ENCODE measurements at regions not wholly inside any gene's neighbourhood (a gene's known extent, or its start where the extent isn't known, plus 50 kb on each side); places are given as distances from the start of the nearest gene placed in this dataset.

- no peaks in the 10 kb centered on the region for H3K27me3 ChIP-seq
- no peak overlapping the region for H3K27ac ChIP-seq
- no peak for DNase-seq
- no peaks in the 10 kb centered on the region for H3K4me1 ChIP-seq
- TF ChIP-seq, protein P1, sequence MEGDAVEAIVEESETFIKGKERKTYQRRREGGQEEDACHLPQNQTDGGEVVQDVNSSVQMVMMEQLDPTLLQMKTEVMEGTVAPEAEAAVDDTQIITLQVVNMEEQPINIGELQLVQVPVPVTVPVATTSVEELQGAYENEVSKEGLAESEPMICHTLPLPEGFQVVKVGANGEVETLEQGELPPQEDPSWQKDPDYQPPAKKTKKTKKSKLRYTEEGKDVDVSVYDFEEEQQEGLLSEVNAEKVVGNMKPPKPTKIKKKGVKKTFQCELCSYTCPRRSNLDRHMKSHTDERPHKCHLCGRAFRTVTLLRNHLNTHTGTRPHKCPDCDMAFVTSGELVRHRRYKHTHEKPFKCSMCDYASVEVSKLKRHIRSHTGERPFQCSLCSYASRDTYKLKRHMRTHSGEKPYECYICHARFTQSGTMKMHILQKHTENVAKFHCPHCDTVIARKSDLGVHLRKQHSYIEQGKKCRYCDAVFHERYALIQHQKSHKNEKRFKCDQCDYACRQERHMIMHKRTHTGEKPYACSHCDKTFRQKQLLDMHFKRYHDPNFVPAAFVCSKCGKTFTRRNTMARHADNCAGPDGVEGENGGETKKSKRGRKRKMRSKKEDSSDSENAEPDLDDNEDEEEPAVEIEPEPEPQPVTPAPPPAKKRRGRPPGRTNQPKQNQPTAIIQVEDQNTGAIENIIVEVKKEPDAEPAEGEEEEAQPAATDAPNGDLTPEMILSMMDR (IDR thresholded peaks at IDR 0.05), result no peak
- no peak overlapping the region for H3K9ac ChIP-seq (ENCODE audit: low read depth in 2 of 2, low read length in 2 of 2)
- H3K36me3 ChIP-seq, result no peaks in the 10 kb centered on the region
- intact Hi-C loops (cut with DNase I), result no loop called here
- H3K4me3 ChIP-seq, result no peak overlapping the region
- no peaks in the 10 kb centered on the region for H3K9me3 ChIP-seq
These were observed 307.1 kb downstream of the VPS13C start for GRCh38 chr15:61753018-61753710.

DNA sequence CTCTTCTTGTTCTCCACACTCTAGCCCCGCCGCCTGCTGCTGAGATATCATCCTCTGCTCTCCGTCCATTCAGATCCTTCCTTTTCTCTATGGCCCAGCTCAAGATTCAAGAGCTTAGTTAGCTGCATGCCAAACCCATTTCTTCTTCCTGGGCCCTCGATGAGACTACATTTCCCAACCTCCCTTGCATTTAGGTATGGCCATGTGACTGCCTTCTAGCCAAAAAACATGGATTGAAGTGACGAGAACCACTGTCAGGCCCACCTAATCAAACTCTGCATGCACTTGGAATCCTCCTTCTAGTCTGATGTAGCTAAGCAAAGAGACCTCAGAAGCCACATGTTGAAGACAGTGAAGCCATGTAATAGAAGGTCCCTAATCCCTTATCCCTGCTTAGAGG lies 308.2 kb downstream of the VPS13C start:
- no peak for DNase-seq
- no peak overlapping the region for H3K27ac ChIP-seq
- no peaks in the 10 kb centered on the region for H3K4me1 ChIP-seq
- intact Hi-C loops (cut with DNase I), result no loop called here
- no peak overlapping the region for H3K4me3 ChIP-seq
- H3K9me3 ChIP-seq, result no peaks in the 10 kb centered on the region
- no peaks in the 10 kb centered on the region for H3K27me3 ChIP-seq
- H3K36me3 ChIP-seq, result no peaks in the 10 kb centered on the region
- H3K9ac ChIP-seq (ENCODE audit: low read depth in 2 of 2, low read length in 2 of 2), result no peak overlapping the region
- TF ChIP-seq, protein P1 (IDR thresholded peaks at IDR 0.05), result no peak

DNA sequence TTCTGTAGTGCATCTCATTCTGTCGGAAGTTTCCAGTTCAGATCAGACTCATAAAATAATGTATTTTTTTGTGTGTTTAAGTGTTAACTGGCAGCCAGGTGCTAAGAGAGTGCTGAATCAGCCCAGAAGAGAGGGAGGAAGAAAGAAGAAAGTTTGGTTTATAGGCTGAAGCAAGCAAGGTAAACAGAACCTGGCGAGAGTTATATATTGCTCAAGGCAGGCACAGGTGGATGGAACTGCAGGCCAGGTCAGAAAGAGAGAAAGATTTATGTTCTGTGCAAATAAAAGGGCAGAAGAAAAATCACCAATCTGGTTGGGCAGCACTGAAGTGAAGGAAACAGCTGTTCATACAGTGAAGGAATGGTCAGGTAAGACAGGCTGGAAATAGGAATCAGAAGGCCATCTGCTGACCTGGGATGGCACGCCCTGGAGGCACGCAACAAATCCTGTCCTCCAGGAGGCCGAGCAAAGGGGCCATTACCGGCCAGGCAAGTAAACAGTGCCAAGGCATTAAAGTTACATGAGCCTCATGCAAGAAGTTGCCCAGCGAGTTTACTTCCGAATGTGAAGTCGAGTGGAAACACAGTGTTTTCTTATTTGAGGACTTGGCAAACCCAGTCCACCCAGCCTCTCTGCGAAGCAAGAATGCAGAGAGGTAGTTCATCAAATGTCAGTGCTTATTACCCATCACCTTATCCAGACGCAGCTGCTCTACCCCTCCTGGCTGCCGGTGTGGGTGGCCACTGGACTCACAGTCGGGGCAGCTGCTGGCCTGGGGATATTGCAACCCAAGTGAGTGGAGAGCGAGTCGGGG lies 309.8 kb downstream of the VPS13C start:
- H3K27ac ChIP-seq, result peak overlapping the region; percentile 8
- H3K36me3 ChIP-seq, result no peaks in the 10 kb centered on the region
- intact Hi-C loops (cut with DNase I), result no loop called here

DNA sequence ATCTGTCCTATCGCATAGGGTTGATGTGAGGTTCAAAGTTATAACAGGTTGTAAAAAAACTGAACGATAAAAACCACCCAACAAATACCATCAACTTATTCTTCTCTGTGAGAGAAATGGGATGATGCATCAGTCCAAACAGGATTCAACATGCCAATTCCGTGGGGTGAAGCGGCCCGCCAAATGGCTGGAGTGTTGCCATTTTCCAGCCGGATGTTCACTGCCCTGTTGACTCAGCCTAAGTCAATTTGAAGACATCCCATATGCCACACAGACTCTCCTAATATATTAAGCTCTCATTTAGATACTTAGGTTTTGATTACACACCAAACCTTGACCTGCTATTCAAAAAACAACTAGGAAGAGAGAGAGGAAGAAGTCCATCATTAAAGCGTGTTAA lies 311.1 kb downstream of the VPS13C start:
- H3K9me3 ChIP-seq, result no peaks in the 10 kb centered on the region
- H3K27me3 ChIP-seq, result no peaks in the 10 kb centered on the region
- no peak overlapping the region for H3K4me3 ChIP-seq
- no peak overlapping the region for H3K27ac ChIP-seq
- intact Hi-C loops (cut with DNase I), result no loop called here
- H3K4me1 ChIP-seq, result no peaks in the 10 kb centered on the region
- peak; percentile 22 for DNase-seq
- TF ChIP-seq, protein P1 (IDR thresholded peaks at IDR 0.05), result no peak
- H3K9ac ChIP-seq (ENCODE audit: low read depth in 2 of 2, low read length in 2 of 2), result no peak overlapping the region
- H3K36me3 ChIP-seq, result no peaks in the 10 kb centered on the region

More for the DNA sequence above, 309.8 kb downstream of the VPS13C start:
- TF ChIP-seq, protein P1 (IDR thresholded peaks at IDR 0.05), result no peak
- H3K27me3 ChIP-seq, result no peaks in the 10 kb centered on the region
- H3K4me1 ChIP-seq, result no peaks in the 10 kb centered on the region
- H3K9me3 ChIP-seq, result no peaks in the 10 kb centered on the region
- H3K9ac ChIP-seq (ENCODE audit: low read depth in 2 of 2, low read length in 2 of 2), result no peak overlapping the region
- peak; percentile 72 for DNase-seq
- no peak overlapping the region for H3K4me3 ChIP-seq

- H3K27ac ChIP-seq, result no peak overlapping the region
- TF ChIP-seq, protein P1 (IDR thresholded peaks at IDR 0.05), result no peak
These were observed 311.7 kb downstream of the VPS13C start for GRCh38 chr15:61748529-61748928.

More at GRCh38 chr15:61748529-61748928, 311.7 kb downstream of the VPS13C start:
- no peak for DNase-seq
- H3K9ac ChIP-seq (ENCODE audit: low read depth in 2 of 2, low read length in 2 of 2), result no peak overlapping the region
- no peaks in the 10 kb centered on the region for H3K9me3 ChIP-seq
- no peak overlapping the region for H3K4me3 ChIP-seq
- H3K4me1 ChIP-seq, result no peaks in the 10 kb centered on the region
- intact Hi-C loops (cut with DNase I), result no loop called here
- no peaks in the 10 kb centered on the region for H3K27me3 ChIP-seq
- no peaks in the 10 kb centered on the region for H3K36me3 ChIP-seq
